ENCODE measurements at regions not wholly inside any gene's neighbourhood (a gene's known extent, or its start where the extent isn't known, plus 50 kb on each side); places are given as distances from the start of the nearest gene placed in this dataset.

DNA sequence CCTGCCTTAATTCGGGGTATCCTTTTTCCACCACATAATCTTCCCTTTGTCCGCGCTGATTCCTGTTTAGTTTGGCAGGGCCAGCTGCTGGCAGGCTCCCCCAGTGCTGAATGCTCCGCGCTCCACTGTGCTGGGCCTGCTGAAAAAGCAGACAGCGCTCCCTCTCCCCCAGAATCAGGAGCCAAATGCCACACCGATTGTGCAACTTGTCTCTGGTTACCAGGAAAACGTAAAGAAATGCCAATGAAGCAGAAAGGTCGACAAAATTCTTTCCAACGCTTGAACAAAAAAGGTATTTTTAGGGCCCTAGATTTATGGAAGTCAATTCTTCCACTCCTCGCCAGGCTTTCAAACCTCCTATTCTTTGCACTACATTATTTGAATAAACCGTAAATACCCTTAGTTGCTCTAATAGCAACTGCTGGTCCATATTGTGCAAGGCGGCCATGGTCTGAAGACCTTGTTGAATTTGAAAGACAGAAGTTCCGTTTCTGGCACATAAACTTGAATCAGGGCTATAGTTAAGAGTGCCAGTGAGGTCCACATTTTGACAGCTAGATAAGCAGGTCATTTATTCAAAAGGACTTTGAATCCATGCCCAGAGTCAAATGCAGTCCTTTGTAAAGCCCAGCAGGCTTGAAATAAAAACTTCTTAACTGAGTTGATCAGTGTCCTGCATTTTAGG is 206.7 kb upstream of the RFC3 start:
- no peak for TF ChIP-seq POLR2A (IDR thresholded peaks at IDR 0.05)
- TF ChIP-seq, protein P1, sequence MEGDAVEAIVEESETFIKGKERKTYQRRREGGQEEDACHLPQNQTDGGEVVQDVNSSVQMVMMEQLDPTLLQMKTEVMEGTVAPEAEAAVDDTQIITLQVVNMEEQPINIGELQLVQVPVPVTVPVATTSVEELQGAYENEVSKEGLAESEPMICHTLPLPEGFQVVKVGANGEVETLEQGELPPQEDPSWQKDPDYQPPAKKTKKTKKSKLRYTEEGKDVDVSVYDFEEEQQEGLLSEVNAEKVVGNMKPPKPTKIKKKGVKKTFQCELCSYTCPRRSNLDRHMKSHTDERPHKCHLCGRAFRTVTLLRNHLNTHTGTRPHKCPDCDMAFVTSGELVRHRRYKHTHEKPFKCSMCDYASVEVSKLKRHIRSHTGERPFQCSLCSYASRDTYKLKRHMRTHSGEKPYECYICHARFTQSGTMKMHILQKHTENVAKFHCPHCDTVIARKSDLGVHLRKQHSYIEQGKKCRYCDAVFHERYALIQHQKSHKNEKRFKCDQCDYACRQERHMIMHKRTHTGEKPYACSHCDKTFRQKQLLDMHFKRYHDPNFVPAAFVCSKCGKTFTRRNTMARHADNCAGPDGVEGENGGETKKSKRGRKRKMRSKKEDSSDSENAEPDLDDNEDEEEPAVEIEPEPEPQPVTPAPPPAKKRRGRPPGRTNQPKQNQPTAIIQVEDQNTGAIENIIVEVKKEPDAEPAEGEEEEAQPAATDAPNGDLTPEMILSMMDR (IDR thresholded peaks at IDR 0.05), result no peak
- TF ChIP-seq EP300 (IDR thresholded peaks at IDR 0.05), result no peak
